GM21737 (cell line): ENCODE measurements at regions not wholly inside any gene's neighbourhood (a gene's known extent, or its start where the extent isn't known, plus 50 kb on each side); places are given as distances from the start of the nearest gene placed in this dataset.
A peak's percentile ranks its signal among the peaks of the same experiment; 100 is the strongest.
"Not testable (repeated sequence)": the region's sequence is repeated elsewhere in the genome, so short reads cannot be mapped to it uniquely, and the experiment has no call there.

Source experiments
- ATAC-seq: cut with Tn5 transposase; IDR thresholded peaks from one replicate; pipeline ENCODE4 v1.9.1; 2021; ENCODE audit warnings: mild to moderate bottlenecking, moderate library complexity; ENCODE audit not compliant: unreplicated experiment

DNA sequence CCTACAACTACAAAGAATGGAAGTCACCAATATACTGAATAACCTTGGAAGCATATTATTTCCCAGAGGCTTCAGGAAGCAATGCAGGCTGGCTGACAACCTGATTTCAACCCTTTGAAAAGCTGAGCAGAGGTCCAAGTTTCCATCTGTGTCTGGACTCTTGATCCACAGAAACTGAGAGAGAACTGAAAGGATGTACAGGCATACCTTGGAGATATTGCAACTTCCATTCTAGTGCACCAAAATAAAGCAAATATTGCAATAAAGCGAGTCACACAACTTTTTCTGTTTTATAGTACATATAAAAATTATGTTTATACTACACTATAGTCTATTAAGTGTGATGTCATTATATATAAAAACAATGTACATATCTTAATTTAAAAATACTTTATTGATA, 85.3 kb downstream of the TYW3 start:
- no peak for ATAC-seq

DNA sequence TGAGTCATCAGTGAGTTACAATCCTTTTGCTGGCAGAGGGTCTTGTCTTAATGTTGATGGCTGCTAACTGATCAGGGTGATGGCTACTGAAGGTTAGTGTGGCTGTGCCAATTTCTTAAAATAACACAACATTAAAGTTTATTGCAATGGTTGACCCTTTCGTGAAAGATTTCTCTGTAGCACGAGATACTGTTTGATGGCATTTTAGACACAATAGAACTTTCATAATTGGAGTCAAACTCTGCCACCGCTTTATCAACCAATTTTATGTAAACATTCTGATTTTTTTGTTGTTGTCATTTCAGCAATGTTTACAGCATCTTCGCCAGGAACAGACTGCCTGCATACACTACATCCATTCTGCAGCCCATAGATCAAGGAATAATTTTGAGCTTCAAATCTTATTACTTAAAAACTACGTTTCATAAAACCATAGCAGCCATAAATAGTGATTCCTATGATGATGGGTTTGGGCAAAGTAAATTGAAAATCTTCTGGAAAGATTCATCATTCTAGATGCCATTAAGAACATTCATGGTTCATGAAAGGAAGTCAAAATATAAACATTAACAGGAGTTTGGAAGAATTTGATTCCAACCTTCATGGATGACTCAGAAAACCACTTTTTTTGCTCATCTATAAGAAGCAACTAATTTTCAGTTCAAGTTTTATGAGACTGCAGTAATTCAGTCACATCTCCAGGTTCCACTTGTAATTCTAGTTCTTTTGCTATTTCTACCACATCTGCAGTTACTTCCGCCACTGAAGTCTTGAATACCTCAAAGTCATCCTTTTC, 85.9 kb downstream of the TYW3 start:
- ATAC-seq, result no peak

DNA sequence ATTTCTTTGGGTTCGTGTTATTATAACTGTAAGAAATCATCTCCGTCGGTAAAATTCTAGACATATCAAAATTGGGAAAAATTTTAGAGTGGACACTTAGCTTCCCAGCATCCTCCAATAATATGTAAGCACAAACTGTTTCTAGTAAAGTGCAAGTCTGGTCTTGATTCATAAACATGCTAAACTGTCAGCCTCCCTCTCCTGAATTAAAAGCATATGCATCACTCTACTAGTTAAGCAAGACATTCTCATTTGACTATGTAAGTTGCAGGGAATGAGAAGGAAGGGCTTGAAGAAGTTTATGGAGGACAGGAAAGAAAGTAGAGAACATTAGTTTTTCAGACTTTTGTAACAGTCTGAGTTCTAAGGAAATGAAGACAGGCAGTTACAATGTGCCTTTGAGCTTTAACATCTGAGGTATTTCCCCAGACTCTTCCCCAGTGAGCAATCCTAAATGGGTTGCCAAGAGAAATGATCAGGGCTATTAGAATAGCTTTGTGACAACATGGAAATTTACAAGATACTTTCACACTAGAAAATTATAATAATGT, 90.0 kb downstream of the TYW3 start:
- ATAC-seq, result no peak

DNA sequence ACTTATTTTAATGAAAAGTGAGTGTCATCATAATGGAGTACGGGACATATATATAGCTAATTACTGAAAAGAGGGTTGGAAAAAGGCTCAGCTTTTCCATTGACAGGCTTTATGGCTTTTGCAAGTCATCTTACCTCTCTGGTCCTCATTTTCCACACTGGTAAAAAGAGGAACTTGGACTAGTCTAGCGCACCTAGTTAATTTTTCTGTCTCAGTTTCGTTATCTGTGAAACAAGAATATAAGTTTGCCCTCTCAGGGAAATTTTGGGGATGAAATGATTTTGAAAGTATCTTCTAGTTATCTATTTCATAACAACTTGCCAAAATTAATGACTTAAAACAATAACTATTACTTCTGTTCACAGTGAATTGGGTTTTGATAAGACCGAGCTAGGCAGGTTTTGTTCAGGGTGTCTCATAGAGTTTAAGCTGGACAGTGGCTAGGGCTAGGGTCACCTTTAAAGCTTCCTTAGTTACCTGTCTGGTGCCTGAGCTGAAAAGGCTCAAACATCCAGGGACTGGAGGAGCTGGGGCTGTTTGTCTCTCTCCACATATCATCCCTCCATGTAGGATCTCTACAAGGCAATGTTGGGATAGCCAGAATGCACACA, 91.7 kb downstream of the TYW3 start:
- ATAC-seq, result peak; percentile 67

DNA sequence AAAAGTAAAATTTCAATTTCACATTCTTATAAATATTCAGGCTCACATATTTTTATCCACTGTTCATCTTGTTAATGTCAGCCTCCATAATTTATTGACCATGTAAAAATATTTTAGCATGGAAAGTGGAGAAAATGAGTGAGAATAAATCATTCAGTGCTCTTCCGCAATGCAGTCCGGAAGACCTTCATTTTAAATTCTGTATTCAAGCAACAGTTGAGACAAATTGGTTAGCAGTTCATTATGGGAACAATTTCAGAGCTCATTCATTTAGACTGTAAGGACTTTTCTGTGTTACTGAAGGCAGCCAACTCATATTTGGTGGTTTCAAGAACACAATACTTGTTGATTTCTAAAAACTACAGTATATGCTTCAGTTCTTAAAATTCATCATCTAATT, 97.8 kb downstream of the TYW3 start:
- no peak for ATAC-seq

DNA sequence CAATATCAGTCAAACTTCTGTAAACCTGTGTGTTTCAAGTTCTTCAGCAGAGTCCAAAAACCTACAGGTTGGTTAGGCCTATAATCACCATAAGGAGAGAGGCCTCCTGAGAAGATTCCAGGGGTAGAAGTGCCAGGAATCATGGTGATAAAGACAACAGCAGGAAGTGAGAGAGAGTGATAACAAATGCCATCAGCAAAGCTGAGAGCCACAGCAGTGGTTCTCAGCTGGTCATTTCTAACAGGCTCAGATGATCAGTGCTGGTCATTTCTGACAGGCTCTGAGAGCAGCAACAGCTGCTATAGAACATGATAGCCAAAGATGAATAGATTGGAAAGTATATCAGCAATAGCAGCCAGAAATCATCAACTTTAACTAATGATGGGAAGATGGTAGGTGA, 101.3 kb downstream of the TYW3 start:
- ATAC-seq, result no peak

DNA sequence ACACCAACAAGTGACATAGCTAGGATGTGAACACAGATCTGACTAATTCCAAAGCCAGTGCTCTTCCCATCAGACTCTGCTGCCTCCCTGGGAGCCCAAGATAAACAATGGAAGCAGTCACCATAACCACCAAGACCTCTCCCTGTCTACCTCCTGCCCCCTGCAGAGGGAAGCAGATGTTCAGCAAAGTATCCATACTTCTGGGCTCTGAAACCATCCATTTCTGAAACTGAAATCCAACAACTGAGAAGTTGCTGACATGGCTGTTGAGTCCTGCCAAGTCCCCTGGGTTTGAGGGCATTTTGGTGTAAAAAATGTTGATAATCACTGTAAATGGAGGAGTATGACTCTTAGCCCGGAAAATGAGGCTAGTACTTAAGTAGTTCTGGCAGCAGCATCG, 102.1 kb downstream of the TYW3 start:
- no peak for ATAC-seq

DNA sequence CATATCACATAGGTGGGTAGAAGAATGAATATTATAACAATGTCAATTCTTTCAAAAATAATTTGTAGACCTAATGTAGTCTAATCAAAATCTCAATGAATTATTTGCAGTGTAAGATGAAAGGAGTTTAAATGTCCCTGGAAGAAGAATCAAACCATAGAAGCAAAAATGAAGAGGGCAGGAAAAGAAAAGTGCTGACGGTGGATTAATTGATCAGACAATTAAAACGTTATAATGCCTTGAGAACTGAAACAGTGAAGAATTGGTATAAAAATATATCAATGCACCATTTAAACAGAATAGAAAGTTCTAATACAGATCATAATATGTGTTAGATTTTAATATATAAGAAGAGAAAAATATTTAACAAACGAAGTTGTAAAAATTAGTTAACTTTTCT, 109.8 kb downstream of the TYW3 start:
- no peak for ATAC-seq

DNA sequence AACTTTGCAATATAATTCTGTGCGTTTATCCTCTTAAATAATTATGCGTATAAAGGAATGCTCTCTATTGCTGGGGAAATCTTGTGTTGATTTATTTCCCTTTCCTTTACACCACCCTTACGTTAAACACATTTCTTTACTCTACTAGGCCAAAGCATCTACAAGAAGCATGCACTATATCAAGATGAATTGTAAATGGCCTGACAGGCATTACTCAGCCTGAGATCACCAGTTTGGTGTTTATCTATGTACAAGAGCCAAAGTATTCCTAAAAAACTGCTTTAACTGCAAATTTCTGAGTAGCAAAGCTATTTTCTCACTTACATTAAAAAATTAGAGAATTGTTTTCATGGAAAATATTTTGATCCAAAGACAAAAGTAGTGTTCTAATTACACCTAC, 114.8 kb downstream of the TYW3 start:
- no peak for ATAC-seq

DNA sequence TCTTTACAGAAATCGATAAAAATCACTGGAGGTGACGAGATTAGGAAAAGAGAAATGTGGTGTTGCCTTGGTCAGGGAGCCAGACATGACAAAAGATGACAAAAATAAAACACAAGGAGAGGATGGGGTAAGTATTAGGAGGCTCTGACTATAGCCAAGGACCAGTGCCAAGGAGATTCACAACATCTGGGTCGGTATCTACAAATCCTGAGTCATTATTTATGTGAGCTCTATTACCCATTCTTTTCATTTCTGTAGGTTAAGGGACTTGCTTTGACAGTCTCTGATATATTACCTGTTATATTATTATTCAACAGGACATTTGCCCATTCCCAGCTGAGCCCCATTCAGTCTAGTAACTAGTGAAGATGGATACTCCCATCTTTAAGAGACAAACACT, 120.8 kb downstream of the TYW3 start:
- no peak for ATAC-seq

DNA sequence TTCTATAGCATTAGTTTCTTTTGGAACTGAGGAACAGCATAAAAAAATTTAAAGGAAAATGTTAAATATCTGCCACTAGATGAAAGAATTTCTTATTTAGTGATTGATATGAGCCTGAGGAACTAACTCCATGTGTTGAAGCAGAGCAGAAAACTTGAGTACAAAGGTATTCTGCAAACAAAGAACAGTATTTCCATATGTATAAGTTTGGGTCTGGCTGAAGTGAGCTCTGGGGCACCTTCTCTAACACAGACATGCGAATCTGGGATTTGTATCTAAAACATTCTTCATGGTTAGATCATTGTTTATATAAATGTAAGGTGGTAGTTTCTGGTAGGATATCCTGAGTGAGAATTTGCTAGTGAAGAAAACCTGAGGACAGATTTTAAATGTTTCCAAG, 123.2 kb downstream of the TYW3 start:
- ATAC-seq, result no peak

DNA sequence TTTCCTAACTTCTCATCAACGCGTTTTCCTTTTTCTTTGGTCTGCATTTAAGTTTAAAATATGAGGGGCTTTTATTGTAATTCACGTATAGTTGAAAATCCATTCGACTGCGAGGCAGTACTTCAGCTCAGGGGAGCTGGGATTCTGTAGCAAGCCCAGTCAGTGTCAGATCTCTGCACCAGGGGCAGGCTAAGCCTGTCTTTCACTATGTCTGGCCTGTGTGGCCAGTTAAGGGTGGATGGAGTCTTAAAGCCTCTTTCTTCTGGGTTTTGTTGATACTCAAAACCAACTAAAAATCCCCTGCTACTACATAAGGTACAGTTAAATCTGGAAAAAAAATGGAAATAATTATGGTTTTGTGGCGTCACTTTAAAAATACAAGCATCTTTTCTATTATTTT, 124.7 kb downstream of the TYW3 start:
- ATAC-seq, result no peak

DNA sequence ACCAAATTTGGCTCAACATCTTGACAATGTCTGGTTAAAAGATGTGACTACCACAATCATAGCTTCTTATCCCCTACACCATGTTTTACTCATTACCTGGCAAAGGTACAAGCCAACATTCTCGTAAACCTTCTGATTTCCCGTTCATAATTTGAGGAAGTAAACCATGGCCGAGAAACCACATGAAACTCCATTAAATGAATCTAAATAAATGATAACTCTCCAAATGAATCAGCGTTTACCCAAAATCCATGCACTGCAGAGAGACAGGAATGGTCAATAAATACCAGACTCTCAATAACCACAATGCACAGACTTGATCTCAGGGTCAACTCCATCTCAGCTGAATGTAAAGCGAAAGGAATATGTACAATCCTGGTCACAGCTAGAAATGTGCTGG, 125.2 kb downstream of the TYW3 start:
- no peak for ATAC-seq

DNA sequence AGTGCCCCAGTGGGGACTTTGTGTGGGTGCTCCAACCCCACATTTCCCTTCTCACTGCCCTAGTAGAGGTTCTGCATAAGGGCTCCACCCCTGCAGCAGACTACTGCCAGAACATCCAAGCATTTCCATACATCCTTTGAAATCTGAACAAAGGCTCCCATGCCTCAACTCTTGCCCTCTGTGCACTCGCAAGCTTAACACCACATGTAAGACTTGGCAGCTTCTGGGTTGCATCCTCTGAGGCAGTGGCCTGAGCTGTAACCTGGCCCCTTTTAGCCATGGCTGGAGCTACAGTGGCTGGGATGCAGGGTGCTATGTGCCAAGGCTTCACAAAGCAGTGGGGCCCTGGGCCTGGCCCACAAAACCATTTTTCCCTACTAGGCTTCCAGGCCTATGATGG, 128.9 kb downstream of the TYW3 start:
- no peak for ATAC-seq

DNA sequence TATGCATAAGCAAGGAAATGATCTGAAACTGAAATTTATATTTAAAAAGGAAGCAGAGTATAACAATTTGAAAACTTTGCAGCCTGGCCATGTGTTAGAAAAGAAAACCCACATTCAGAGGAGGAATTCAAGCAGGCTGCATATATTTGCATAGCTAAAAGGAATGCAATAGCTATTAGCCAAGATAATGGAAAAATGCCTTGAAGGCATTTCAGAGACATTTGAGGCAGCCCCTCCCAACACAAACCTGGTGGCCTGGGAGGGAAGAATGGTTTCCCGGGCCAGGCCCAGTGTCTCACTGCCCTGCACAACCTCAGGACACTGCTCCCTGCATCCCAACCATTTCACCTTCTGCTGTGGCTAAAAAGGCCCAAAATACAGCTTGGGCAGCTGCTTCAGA, 136.8 kb downstream of the TYW3 start:
- no peak for ATAC-seq

DNA sequence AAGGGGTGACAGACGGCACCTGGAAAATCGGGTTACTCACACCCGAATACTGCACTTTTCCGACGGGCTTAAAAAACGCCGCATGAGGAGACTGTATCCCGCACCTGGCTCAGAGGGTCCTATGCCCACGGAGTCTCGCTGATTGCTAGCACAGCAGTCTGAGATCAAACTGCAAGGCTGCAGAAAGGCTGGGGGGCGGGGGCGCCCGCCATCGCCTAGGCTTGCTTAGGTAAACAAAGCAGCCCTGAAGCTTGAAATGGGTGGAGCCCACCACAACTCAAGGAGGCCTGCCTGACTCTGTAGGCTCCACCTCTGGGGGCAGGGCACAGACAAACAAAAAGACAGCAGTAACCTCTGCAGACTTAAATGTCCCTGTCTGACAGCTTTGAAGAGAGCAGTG, 144.4 kb downstream of the TYW3 start:
- not testable (repeated sequence) for ATAC-seq

DNA sequence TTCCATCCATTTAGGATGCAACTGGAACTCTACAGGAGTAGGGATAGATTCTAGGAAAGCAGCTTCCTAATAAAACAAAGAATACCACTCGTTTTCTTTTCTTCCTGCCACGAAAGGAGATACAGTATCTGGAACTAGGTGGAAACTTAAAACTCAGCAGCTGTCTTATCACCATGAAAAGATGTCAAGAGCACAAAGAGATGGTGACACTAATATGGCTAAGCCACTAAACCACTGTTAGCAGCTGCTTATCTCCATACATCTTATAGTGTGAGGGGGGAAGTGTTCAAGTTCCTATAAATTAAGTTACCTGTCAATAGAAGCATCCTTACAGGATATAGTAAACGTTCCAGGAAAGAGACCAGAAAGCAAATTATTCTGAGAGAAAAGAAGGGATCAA, 162.5 kb downstream of the TYW3 start:
- ATAC-seq, result no peak

DNA sequence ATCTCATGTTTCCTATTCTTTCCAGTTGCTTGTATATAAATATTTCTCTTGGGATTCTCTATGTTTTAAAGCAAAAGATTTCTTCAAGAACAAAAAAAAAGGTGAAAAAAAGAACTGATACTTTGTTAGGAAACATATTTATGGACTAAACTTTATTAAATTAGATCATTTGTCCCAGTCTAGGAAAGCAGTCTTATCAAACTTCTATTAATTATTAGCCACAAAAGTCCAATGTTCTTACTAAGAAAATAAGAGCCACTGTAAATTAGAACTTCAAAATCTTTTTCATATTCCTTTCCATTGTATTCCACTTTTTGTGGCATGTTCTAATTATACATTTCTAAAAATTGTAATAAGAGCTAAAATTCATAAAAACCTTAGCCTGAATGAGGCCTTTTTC, 175.2 kb downstream of the TYW3 start:
- ATAC-seq, result no peak

DNA sequence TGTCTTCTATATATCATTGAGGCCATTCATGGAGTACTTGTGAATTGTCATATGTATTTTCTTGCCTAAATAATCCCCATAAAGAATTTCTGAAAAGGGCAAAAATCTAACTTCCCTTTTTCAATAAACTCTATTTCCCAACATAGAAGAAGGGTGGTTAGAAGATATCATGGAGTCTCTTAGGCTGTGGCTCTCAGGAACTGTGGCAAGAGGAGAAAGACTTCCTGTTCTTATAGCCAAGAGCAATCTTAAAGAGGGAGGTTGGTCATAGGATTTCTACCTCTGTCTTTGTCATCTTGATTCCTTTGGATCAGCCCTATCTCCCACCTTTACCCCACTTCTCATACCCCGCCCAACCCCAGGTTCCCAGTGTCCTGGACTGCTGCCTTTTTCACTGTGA, 175.8 kb downstream of the TYW3 start:
- no peak for ATAC-seq

DNA sequence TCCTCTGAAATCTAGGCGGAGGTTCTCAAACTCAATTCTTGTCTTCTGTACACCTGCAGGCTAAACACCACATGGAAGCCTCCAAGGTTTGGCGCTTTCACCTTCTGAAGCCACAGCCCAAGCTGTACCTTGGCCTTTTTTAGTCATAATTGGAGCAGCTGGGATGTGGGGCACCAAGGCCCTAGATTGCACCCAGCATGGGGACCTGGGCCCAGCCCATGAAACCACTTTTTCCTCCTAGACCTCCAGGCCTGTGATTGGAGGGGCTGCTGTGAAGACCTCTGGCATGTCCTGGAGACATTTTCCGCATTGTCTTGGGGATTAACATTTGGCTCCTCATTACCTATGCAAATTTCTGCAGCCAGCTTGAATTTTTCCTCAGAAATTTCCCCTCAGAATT, 181.0 kb downstream of the TYW3 start:
- ATAC-seq, result no peak

DNA sequence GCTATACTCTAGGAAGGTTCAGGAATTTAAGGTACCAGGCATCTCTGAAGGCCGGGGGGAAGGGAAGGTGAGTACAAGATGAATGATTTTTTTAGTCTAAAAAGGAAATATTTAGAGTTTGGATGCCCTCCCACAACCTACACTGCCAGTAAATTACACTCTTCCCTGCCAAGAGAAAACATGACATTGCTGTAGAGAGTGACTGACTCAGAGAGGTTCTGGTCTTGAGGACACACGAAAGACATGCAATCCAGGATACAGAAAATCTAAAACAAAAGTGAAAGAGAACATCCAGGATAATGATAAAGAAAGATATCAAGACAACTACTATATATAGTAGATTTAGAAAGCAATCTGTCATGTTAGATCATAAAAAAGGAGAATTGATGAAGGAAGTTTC, 200.5 kb downstream of the TYW3 start:
- no peak for ATAC-seq

DNA sequence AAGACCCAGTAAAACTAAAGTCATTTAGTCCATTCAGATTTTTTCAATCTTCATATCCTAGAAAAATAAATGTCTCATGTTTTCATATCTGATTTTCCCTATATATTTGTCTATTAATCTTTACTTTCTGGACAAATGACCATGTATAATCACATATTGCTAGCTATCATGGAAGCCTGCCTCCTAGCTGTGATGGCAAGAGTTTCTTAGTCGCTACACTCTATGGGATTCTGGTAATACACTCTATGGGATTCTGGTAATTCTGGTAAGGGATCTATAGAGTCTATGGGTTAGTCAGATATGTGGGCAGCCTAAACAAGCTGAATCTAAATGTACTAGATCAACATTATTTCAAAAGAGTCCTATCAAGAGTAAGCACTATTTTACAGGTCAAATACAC, 198.7 kb upstream of the LHX8 start:
- ATAC-seq, result no peak

DNA sequence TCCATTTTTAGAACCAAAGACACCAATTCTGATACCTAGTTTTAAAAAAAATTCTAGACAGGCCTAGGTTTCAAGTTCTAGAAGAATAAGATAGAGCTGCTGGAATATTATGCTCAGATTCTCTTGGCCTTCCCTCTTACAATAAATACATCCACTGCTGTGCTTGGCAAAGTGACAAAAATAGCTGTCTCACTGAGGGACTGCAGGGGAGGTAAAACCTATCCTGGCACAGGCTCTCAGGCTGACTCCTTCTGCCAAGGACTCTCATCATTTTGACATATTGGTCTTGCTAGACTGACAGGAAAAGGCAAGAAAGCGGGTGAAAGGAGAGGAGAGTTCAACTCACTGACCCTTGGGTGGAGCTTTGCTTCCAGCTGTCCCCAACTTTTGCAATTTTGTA, 197.0 kb upstream of the LHX8 start:
- ATAC-seq, result no peak
